GM19467 (cell line): ENCODE measurements at regions not wholly inside any gene's neighbourhood (a gene's known extent, or its start where the extent isn't known, plus 50 kb on each side); places are given as distances from the start of the nearest gene placed in this dataset.

Experiments used
- ATAC-seq: cut with Tn5 transposase; IDR thresholded peaks from one replicate; pipeline ENCODE4 v1.9.1; 2021; ENCODE audit warnings: mild to moderate bottlenecking, moderate library complexity; ENCODE audit not compliant: unreplicated experiment

- ATAC-seq: no peak
Measured at GRCh38 chr5:21195145-21195544, 1207.1 kb upstream of the CDH18 start.

- no peak for ATAC-seq
Measured at GRCh38 chr5:21185536-21185935, 1197.5 kb upstream of the CDH18 start.

- ATAC-seq: no peak
Measured at GRCh38 chr5:21184581-21184980, 1196.6 kb upstream of the CDH18 start.

- no peak for ATAC-seq
Measured at GRCh38 chr5:21181609-21182125, 1193.7 kb upstream of the CDH18 start.

- ATAC-seq: no peak
Measured at GRCh38 chr5:21173526-21173925, 1185.5 kb upstream of the CDH18 start.

GRCh38 chr5:21173036-21173435 is 1185.0 kb upstream of the CDH18 start:
- no peak for ATAC-seq

GRCh38 chr5:21171038-21171437 is 1183.0 kb upstream of the CDH18 start:
- no peak for ATAC-seq

- ATAC-seq: no peak
Measured at GRCh38 chr5:21168557-21168956, 1180.6 kb upstream of the CDH18 start.

- ATAC-seq: no peak
Measured at GRCh38 chr5:21165344-21165743, 1177.3 kb upstream of the CDH18 start.

GRCh38 chr5:21164425-21164824 is 1176.4 kb upstream of the CDH18 start:
- no peak for ATAC-seq

GRCh38 chr5:21159510-21160059 is 1171.6 kb upstream of the CDH18 start:
- no peak for ATAC-seq

- ATAC-seq: no peak
Measured at GRCh38 chr5:21154526-21154925, 1166.5 kb upstream of the CDH18 start.

GRCh38 chr5:21152611-21153010 is 1164.6 kb upstream of the CDH18 start:
- no peak for ATAC-seq

- no peak for ATAC-seq
Measured at GRCh38 chr5:21145376-21145775, 1157.4 kb upstream of the CDH18 start.

- no peak for ATAC-seq
Measured at GRCh38 chr5:21143686-21144085, 1155.7 kb upstream of the CDH18 start.

GRCh38 chr5:21142791-21143190 is 1154.8 kb upstream of the CDH18 start:
- ATAC-seq: no peak

- ATAC-seq: no peak
Measured at GRCh38 chr5:21140987-21141386, 1153.0 kb upstream of the CDH18 start.

- ATAC-seq: no peak
Measured at GRCh38 chr5:21126236-21126635, 1138.2 kb upstream of the CDH18 start.

- ATAC-seq: no peak
Measured at GRCh38 chr5:21125238-21125983, 1137.4 kb upstream of the CDH18 start.

GRCh38 chr5:21121213-21121612 is 1133.2 kb upstream of the CDH18 start:
- ATAC-seq: no peak

- ATAC-seq: no peak
Measured at GRCh38 chr5:21097661-21098060, 1109.7 kb upstream of the CDH18 start.

GRCh38 chr5:21094619-21095018 is 1106.6 kb upstream of the CDH18 start:
- ATAC-seq: no peak

GRCh38 chr5:21087766-21088165 is 1099.8 kb upstream of the CDH18 start:
- ATAC-seq: no peak
